Natural killer cell (primary cell): ENCODE measurements at regions not wholly inside any gene's neighbourhood (a gene's known extent, or its start where the extent isn't known, plus 50 kb on each side); places are given as distances from the start of the nearest gene placed in this dataset.

ENCODE experiments used
- ATAC-seq, 3 donors: fragments of 150-1000 bp in 2 of 3; fragments of 200-7000 bp in 1 of 3; cut with Tn5 transposase; 1 replicate in 1 of 3; 2 replicates in 2 of 3; pipeline ENCODE4 v1.10.0; 2021; ENCODE audit warnings: mild to moderate bottlenecking in 2 of 3, moderate library complexity in 2 of 3
- DNase-seq, 2 donors: peaks; one replicate each; pipeline versions ENCODE4 v3.0.0 to v3.0.0-alpha.2; 2013 to 2021; ENCODE audit warnings: mixed read lengths in 1 of 2
- H3K27ac ChIP-seq: one replicate; pipeline ENCODE4 v1.5.1; 2013; ENCODE audit warnings: mild to moderate bottlenecking, low read length
- H3K27me3 ChIP-seq: one replicate; pipeline ENCODE4 v1.6.1; 2013; ENCODE audit warnings: low read length; ENCODE audit not compliant: control insufficient read depth, insufficient read depth
- H3K36me3 ChIP-seq: one replicate; pipeline ENCODE4 v1.6.1; 2013; ENCODE audit warnings: low read length; ENCODE audit not compliant: control insufficient read depth, insufficient read depth
- H3K4me1 ChIP-seq: one replicate; pipeline ENCODE4 v1.6.1; 2013; ENCODE audit warnings: low read length; ENCODE audit not compliant: control insufficient read depth, insufficient read depth
- H3K4me3 ChIP-seq: one replicate; pipeline ENCODE4 v1.5.1; 2013; ENCODE audit warnings: low read length
- H3K9me3 ChIP-seq: one replicate; pipeline ENCODE4 v1.6.1; 2013; ENCODE audit warnings: low read length; ENCODE audit not compliant: control insufficient read depth, insufficient read depth
- H3K27ac Mint-ChIP-seq, 2 donors: one replicate each; pipeline ENCODE4 v1.8.0; 2022; ENCODE audit warnings: mild to moderate bottlenecking in 2 of 2, mixed read lengths in 2 of 2, moderate library complexity in 1 of 2
- H3K27me3 Mint-ChIP-seq, 2 donors: one replicate each; pipeline ENCODE4 v1.8.0; 2022; ENCODE audit warnings: low read depth in 2 of 2, mixed read lengths in 2 of 2
- H3K36me3 Mint-ChIP-seq: one replicate; pipeline ENCODE4 v1.8.0; 2022; ENCODE audit warnings: mixed read lengths
- H3K4me1 Mint-ChIP-seq, 2 donors: one replicate each; pipeline ENCODE4 v1.8.0; 2022; ENCODE audit warnings: mixed read lengths in 2 of 2
- H3K4me3 Mint-ChIP-seq: one replicate; pipeline ENCODE4 v1.8.0; 2022; ENCODE audit warnings: mild to moderate bottlenecking, moderate library complexity, mixed read lengths
- H3K9me3 Mint-ChIP-seq, 2 donors: one replicate each; pipeline ENCODE4 v1.8.0; 2022; ENCODE audit warnings: mixed read lengths in 2 of 2
- WGBS: methylation state at CpG from one replicate; pipeline ENCODE4 v1.1.7; 2013; ENCODE audit warnings: missing lambda C conversion rate; ENCODE audit not compliant: insufficient coverage; 5-methylcytosine and 5-hydroxymethylcytosine counted together
- intact Hi-C: fragments of 100-400 bp; cut with micrococcal nuclease; formaldehyde crosslinking; loops from one replicate; pipeline ENCODE4 v1.14.2; 2022
- TF ChIP-seq, protein P1 (sequence below): fragments of 200-600 bp; IDR thresholded peaks from one replicate; pipeline ENCODE4 v1.8.0; 2022; ENCODE audit warnings: antibody characterized with exemption

DNA sequence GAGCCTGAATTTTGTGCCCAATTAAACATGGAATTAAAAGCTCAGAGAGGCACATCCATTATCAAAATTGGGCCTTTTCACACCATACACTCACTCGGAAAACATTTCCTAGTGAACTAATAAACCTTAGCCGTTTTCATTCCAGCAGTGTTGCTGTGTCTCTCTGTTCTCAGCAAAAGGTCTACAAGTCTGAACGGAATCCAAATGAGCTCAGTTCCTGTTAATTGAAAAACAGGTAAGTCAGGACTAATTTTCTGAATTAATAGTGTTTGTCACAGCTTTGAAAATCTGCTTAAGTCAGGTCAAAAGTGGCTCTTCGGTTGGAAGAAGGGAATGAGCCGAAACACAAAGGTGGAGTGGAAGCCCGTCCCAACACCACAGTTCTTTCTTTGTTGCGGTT is 163.3 kb upstream of the RALGAPA2 start:
- no peaks in the 10 kb centered on the region for H3K4me1 ChIP-seq
- H3K27ac ChIP-seq: no peak overlapping the region
- no peaks in the 10 kb centered on the region for H3K36me3 Mint-ChIP-seq
- no peaks in the 10 kb centered on the region for H3K4me1 Mint-ChIP-seq
- H3K27me3 ChIP-seq: no peaks in the 10 kb centered on the region
- no peaks in the 10 kb centered on the region for H3K36me3 ChIP-seq
- no peak overlapping the region for H3K4me3 Mint-ChIP-seq
- 87% methylated on average over 6 of the region's 7 CpGs for WGBS
- ATAC-seq: no peak
- no peak for DNase-seq
- TF ChIP-seq, protein P1, sequence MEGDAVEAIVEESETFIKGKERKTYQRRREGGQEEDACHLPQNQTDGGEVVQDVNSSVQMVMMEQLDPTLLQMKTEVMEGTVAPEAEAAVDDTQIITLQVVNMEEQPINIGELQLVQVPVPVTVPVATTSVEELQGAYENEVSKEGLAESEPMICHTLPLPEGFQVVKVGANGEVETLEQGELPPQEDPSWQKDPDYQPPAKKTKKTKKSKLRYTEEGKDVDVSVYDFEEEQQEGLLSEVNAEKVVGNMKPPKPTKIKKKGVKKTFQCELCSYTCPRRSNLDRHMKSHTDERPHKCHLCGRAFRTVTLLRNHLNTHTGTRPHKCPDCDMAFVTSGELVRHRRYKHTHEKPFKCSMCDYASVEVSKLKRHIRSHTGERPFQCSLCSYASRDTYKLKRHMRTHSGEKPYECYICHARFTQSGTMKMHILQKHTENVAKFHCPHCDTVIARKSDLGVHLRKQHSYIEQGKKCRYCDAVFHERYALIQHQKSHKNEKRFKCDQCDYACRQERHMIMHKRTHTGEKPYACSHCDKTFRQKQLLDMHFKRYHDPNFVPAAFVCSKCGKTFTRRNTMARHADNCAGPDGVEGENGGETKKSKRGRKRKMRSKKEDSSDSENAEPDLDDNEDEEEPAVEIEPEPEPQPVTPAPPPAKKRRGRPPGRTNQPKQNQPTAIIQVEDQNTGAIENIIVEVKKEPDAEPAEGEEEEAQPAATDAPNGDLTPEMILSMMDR: no peak
- H3K27me3 Mint-ChIP-seq: peaks cover 6 to 53% of the 10 kb centered on the region in 2 donors
- no peak overlapping the region for H3K27ac Mint-ChIP-seq
- no peaks in the 10 kb centered on the region for H3K9me3 Mint-ChIP-seq
- intact Hi-C loops: no loop called here
- no peak overlapping the region for H3K4me3 ChIP-seq
- no peaks in the 10 kb centered on the region for H3K9me3 ChIP-seq

DNA sequence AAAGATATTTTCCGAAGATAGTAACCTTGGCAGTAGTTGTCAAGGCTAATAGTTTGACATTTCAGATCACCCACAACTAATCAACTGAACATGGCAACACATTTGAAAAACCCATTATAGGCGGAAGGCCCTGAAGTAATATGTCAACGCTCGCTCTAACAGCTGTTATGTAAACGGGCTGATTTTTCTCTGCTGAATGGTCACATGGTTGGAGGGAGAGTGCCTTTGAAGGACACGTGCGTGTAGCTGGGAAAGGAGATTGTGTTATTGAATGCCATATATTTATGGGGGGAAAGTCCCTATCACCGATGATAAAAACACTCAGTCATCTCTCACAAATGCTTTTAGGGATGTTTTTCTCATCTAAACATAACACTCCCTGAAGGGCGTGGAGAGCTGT is 160.0 kb upstream of the RALGAPA2 start:
- no peaks in the 10 kb centered on the region for H3K27me3 ChIP-seq
- H3K36me3 ChIP-seq: no peaks in the 10 kb centered on the region
- ATAC-seq (no peak), DNase-seq (no peak)
- Mint-ChIP-seq H3K9me3 (no peaks in the 10 kb centered on the region), H3K36me3 (no peaks in the 10 kb centered on the region), H3K4me1 (no peaks in the 10 kb centered on the region), H3K27ac (no peak overlapping the region), H3K27me3 (peaks cover 8 to 54% of the 10 kb centered on the region in 2 donors), H3K4me3 (no peak overlapping the region)
- TF ChIP-seq, protein P1: no peak
- no peaks in the 10 kb centered on the region for H3K9me3 ChIP-seq
- intact Hi-C loops: no loop called here
- H3K27ac ChIP-seq: no peak overlapping the region
- H3K4me3 ChIP-seq: no peak overlapping the region
- no peaks in the 10 kb centered on the region for H3K4me1 ChIP-seq
- WGBS: 89% methylated on average over 5 of the region's 9 CpGs

DNA sequence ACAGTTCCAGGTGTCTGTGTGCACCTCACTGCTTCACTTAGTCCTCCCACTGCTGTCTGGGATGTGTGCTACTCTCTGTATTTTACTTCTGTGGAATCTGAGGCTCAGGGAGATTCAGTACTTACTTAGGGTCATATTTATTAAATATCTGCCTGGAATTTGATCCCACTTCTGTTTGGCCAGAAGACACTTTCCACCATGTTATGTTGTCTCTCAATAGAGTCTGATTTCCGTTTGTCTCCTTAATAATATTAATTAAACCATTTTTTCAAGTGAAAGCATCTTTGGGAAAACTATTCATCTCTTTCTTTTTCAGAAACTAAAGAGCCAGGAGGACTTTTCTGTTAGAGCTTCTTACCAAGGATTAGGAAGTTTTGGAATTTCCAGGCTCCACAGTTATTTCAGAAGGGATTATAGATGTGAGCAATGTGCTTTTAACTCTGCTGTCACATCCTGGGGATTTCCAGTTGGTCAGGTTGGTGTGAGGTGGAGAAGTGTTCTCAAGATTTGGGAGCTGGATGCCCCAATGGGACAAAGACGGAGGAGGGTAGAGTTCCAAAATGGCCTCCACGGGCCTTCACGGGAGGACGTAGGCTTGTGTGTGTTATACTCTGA is 156.8 kb upstream of the RALGAPA2 start:
- no peaks in the 10 kb centered on the region for H3K9me3 ChIP-seq
- 88% methylated on average over 5 of the region's 5 CpGs for WGBS
- ATAC-seq: no peak
- H3K4me3 Mint-ChIP-seq: no peak overlapping the region
- H3K27me3 ChIP-seq: no peaks in the 10 kb centered on the region
- no peaks in the 10 kb centered on the region for H3K4me1 ChIP-seq
- intact Hi-C loops: no loop called here
- no peak for DNase-seq
- H3K27me3 Mint-ChIP-seq: peaks cover 8 to 35% of the 10 kb centered on the region in 2 donors
- no peak overlapping the region for H3K4me3 ChIP-seq
- TF ChIP-seq, protein P1: no peak
- H3K9me3 Mint-ChIP-seq: no peaks in the 10 kb centered on the region
- no peaks in the 10 kb centered on the region for H3K4me1 Mint-ChIP-seq
- H3K27ac Mint-ChIP-seq: no peak overlapping the region
- no peaks in the 10 kb centered on the region for H3K36me3 Mint-ChIP-seq
- no peaks in the 10 kb centered on the region for H3K36me3 ChIP-seq
- H3K27ac ChIP-seq: no peak overlapping the region
